ENCODE measurements at regions not wholly inside any gene's neighbourhood (a gene's known extent, or its start where the extent isn't known, plus 50 kb on each side); places are given as distances from the start of the nearest gene placed in this dataset.

DNA sequence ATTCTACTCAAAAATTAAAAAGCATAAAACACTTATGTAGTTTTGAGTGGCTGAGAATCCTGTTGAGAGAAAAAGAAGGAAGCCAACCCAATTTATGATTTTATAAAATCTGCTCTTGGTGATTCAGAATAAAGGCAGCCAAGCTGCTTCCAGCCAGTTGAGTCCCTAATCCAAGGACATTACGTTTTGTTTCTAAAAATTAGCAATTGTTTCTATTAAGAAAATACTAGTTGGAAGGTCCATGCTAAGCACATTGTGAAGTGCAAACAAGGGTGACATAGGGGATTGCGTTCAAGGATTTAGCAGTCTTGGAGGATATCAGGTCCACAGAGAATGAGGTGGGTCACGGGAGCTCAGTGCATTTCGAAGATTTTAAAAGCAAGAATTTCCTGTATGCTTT is 987.7 kb downstream of the TYW1 start:
- TF ChIP-seq, protein P1, sequence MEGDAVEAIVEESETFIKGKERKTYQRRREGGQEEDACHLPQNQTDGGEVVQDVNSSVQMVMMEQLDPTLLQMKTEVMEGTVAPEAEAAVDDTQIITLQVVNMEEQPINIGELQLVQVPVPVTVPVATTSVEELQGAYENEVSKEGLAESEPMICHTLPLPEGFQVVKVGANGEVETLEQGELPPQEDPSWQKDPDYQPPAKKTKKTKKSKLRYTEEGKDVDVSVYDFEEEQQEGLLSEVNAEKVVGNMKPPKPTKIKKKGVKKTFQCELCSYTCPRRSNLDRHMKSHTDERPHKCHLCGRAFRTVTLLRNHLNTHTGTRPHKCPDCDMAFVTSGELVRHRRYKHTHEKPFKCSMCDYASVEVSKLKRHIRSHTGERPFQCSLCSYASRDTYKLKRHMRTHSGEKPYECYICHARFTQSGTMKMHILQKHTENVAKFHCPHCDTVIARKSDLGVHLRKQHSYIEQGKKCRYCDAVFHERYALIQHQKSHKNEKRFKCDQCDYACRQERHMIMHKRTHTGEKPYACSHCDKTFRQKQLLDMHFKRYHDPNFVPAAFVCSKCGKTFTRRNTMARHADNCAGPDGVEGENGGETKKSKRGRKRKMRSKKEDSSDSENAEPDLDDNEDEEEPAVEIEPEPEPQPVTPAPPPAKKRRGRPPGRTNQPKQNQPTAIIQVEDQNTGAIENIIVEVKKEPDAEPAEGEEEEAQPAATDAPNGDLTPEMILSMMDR (tag by site-specific recombination; IDR thresholded peaks at IDR 0.05) = no peak
- no peak for TF ChIP-seq ZNF302 (tag by site-specific recombination; IDR thresholded peaks at IDR 0.05; ENCODE audit: low read depth)
- no peak for TF ChIP-seq OVOL3 (tag by site-specific recombination; IDR thresholded peaks at IDR 0.05)
- no peak for TF ChIP-seq YY1 (tag by site-specific recombination; IDR thresholded peaks at IDR 0.05)
- TF ChIP-seq GFI1B (tag by site-specific recombination; IDR thresholded peaks at IDR 0.05) = no peak

Measured in HEK293 (cell line).